Parathyroid adenoma (tissue), 2 donors: ENCODE measurements at regions not wholly inside any gene's neighbourhood (a gene's known extent, or its start where the extent isn't known, plus 50 kb on each side); places are given as distances from the start of the nearest gene placed in this dataset.

ENCODE experiments used
- H2AFZ ChIP-seq: fragments of 300-600 bp; sonication (generic); one replicate; pipeline ENCODE4 v1.7.0; 2017; ENCODE audit warnings: antibody characterized with exemption, mild to moderate bottlenecking
- H3K27ac ChIP-seq: fragments of 300-600 bp; sonication (generic); one replicate; pipeline ENCODE4 v1.7.0; 2017
- H3K27me3 ChIP-seq: fragments of 300-600 bp; sonication (generic); one replicate; pipeline ENCODE4 v1.7.0; 2017; ENCODE audit warnings: low read length; ENCODE audit not compliant: control insufficient read depth, insufficient read depth
- H3K36me3 ChIP-seq: fragments of 300-600 bp; sonication (generic); one replicate; pipeline ENCODE4 v1.7.0; 2017; ENCODE audit warnings: low read length; ENCODE audit not compliant: control insufficient read depth, insufficient read depth
- H3K4me1 ChIP-seq: fragments of 300-600 bp; sonication (generic); one replicate; pipeline ENCODE4 v1.7.0; 2017; ENCODE audit warnings: control low read depth
- H3K4me2 ChIP-seq: fragments of 300-600 bp; sonication (generic); one replicate; pipeline ENCODE4 v1.7.0; 2017; ENCODE audit warnings: low read length
- H3K4me3 ChIP-seq: fragments of 300-600 bp; sonication (generic); one replicate; pipeline ENCODE4 v1.7.0; 2017; ENCODE audit warnings: low read depth, low read length
- H3K79me2 ChIP-seq: fragments of 300-600 bp; sonication (generic); one replicate; pipeline ENCODE4 v1.7.0; 2017; ENCODE audit warnings: control low read depth
- H3K9ac ChIP-seq: fragments of 300-600 bp; sonication (generic); one replicate; pipeline ENCODE4 v1.7.0; 2017; ENCODE audit warnings: mild to moderate bottlenecking
- H3K9me3 ChIP-seq: fragments of 300-600 bp; sonication (generic); one replicate; pipeline ENCODE4 v1.7.0; 2017; ENCODE audit warnings: low read length; ENCODE audit not compliant: control insufficient read depth
- CTCF ChIP-seq: fragments of 300-600 bp; sonication (generic); IDR thresholded peaks from one replicate; pipeline ENCODE4 v1.7.0; 2017; ENCODE audit warnings: antibody characterized with exemption, mild to moderate bottlenecking
- donor health status: primary hyperparathyroidism.

DNA sequence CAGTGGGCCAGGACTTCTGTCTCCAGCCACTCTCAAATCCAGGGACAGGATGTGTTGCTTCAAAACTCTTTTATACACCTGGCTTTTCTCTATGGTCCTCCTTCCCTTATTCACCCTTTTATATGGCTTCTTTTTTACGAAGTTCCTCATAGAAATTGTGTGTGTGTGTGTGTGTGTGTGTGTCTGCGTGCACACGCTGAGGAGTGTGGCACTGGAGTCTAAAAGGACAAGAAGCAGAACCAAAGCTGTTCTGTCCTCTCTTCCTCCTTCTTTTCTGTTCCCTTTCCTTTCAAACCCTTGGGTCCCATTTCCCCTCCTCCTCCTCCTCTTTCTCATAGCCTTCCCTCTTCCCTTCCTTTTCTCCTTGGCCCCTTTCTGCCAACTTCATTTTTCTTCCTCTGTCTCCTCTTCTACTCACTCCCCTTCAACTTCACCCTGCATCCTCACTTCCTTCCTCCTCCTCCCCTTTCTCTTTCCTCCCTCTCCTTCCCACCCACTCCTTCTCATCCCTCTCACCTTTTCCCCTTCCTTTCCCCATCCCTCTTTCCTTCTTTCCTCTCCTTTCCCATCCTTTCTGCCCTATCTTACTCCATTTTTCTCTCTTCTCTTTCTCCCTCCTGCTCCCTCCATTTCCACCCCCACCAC lies 360.5 kb downstream of the MID1IP1 start:
- H3K9me3 ChIP-seq: no peaks in the 10 kb centered on the region
- no peak overlapping the region for H3K4me3 ChIP-seq
- H3K4me1 ChIP-seq: no peaks in the 10 kb centered on the region
- no peaks in the 10 kb centered on the region for H3K36me3 ChIP-seq
- no peak overlapping the region for H3K4me2 ChIP-seq
- H3K79me2 ChIP-seq: no peaks in the 10 kb centered on the region
- H3K27me3 ChIP-seq: no peaks in the 10 kb centered on the region
- TF ChIP-seq CTCF: no peak
- no peak overlapping the region for H3K9ac ChIP-seq
- H3K27ac ChIP-seq: no peak overlapping the region
- no peak overlapping the region for H2AFZ ChIP-seq

DNA sequence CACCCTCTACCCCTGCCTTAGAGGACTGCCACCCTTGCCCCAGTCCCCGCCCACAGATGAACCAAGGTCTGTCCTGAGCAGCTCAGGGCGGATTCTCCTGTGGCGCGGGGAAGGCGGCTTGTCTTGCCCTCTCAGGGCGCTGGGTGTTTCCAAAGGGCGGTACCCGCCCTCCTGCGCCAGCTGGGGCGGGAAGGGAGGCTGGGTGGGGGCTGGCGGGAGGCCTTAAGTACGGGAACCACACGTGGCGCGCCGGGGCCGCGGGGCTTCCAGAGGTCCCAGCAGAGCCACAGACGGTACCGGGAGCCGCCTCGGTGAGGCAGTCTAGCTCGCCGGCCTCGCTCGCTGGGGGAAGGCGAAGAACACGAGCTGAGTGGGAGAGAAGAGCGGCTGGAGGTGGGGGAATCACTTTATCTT lies 361.1 kb downstream of the MID1IP1 start:
- Histone ChIP-seq H3K4me1 (no peaks in the 10 kb centered on the region), H3K27me3 (no peaks in the 10 kb centered on the region), H3K79me2 (no peaks in the 10 kb centered on the region), H3K4me3 (no peak overlapping the region), H2AFZ (no peak overlapping the region), H3K9ac (no peak overlapping the region), H3K27ac (no peak overlapping the region), H3K36me3 (no peaks in the 10 kb centered on the region), H3K4me2 (no peak overlapping the region), H3K9me3 (no peaks in the 10 kb centered on the region)
- TF ChIP-seq CTCF: no peak

- Histone ChIP-seq H3K36me3 (no peaks in the 10 kb centered on the region), H3K4me2 (no peak overlapping the region), H3K27ac (no peak overlapping the region), H3K9me3 (no peaks in the 10 kb centered on the region), H3K4me3 (no peak overlapping the region), H2AFZ (no peak overlapping the region), H3K4me1 (no peaks in the 10 kb centered on the region), H3K79me2 (no peaks in the 10 kb centered on the region), H3K9ac (no peak overlapping the region), H3K27me3 (no peaks in the 10 kb centered on the region)
- no peak for TF ChIP-seq CTCF
Measured at GRCh38 chrX:39163581-39164126, 362.4 kb downstream of the MID1IP1 start.

DNA sequence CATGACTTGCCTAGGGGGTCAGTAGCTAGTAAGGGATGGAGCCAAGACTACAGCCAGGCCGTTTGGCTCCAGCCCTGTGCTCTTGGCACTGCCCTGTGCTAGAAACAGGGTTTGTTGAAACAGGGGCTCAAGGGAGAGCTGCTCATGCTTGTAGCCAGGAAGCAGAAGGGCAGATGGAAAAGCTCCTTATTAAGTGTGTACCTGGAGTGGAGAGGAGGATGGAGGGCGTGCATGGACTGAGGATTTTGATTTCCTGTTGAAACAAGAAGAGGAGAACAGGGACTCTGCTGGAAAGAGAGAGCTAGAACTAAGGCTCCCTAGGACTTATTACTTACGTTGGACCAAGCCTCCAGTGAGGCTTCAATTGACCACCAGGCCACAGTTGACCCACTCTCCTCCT lies 363.0 kb downstream of the MID1IP1 start:
- Histone ChIP-seq H3K36me3 (no peaks in the 10 kb centered on the region), H3K27ac (no peak overlapping the region), H3K4me1 (no peaks in the 10 kb centered on the region), H3K79me2 (no peaks in the 10 kb centered on the region), H3K9ac (no peak overlapping the region), H2AFZ (no peak overlapping the region), H3K27me3 (no peaks in the 10 kb centered on the region), H3K4me2 (no peak overlapping the region), H3K4me3 (no peak overlapping the region), H3K9me3 (no peaks in the 10 kb centered on the region)
- no peak for TF ChIP-seq CTCF

GRCh38 chrX:39165185-39165584 lies 363.9 kb downstream of the MID1IP1 start:
- H3K9ac ChIP-seq: no peak overlapping the region
- no peak overlapping the region for H3K4me3 ChIP-seq
- H3K9me3 ChIP-seq: no peaks in the 10 kb centered on the region
- no peaks in the 10 kb centered on the region for H3K4me1 ChIP-seq
- no peaks in the 10 kb centered on the region for H3K27me3 ChIP-seq
- H3K4me2 ChIP-seq: no peak overlapping the region
- TF ChIP-seq CTCF: no peak
- H2AFZ ChIP-seq: no peak overlapping the region
- no peak overlapping the region for H3K27ac ChIP-seq
- H3K36me3 ChIP-seq: no peaks in the 10 kb centered on the region
- no peaks in the 10 kb centered on the region for H3K79me2 ChIP-seq
